ENCODE measurements at regions not wholly inside any gene's neighbourhood (a gene's known extent, or its start where the extent isn't known, plus 50 kb on each side); places are given as distances from the start of the nearest gene placed in this dataset.
"Not testable (repeated sequence)": the region's sequence is repeated elsewhere in the genome, so short reads cannot be mapped to it uniquely, and the experiment has no call there.

DNA sequence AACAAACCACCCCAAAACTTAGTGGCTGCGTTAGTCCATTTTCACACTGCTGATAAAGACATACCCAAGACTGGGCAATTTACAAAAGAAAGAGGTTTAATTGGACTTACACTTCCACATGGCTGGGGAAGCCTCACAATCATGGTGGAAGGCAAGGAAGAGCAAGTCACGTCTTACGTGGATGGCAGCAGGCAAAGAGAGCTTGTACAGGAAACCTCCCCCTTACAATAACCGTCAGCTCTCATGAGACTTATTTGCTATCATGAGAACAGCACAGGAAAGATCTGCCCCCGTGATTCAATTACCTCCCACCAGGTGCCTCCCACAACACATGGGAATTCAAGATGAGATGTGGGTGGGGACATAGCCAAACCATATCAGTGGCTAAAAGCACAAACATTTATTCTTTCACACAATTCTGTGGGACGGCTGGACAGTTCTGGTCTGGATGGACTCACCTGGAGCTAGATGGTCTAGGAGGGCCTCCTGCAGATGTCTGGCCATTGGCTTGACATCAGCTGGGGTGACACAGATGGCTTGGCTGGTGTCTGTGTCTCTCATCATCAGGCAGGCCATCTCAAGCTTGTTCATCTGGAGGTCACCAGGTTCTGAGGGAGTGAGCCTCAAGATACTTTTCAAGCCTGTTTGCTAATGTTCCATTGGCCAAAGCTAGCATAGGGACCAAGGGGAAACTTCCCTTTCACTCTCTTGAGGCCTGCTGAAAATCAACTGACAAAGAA, 104.1 kb downstream of the SMIM20 start:
- H3K56ac ChIP-seq (replicated peaks; ENCODE audit: insufficient read length, low read depth, low read length); H3K27me3 ChIP-seq (replicated peaks in 1 of 4; ENCODE audit: control insufficient read depth in 3 of 4, extremely low read depth in 1 of 4, insufficient read depth in 3 of 4, low read length in 3 of 4); H3K4me3 ChIP-seq (ENCODE audit: extremely low read depth in 1 of 4, insufficient read depth in 2 of 4, low read depth in 3 of 4, low read length in 4 of 4); H3K4me1 ChIP-seq (replicated peaks in 1 of 4; ENCODE audit: control insufficient read depth in 3 of 4, insufficient read depth in 4 of 4, low read length in 3 of 4); H4K5ac ChIP-seq (ENCODE audit: insufficient read length, low read depth, low read length); H3K9ac ChIP-seq (replicated peaks in 1 of 4; ENCODE audit: extremely low read depth in 1 of 4, low read depth in 3 of 4, low read length in 3 of 4); H2BK5ac ChIP-seq (ENCODE audit: low read depth, low read length); H3K79me2 ChIP-seq (ENCODE audit: control insufficient read depth in 1 of 2, insufficient read depth in 2 of 2, low read length in 2 of 2); H4K91ac ChIP-seq (replicated peaks; ENCODE audit: insufficient read length, low read length); H3K14ac ChIP-seq (ENCODE audit: insufficient read length); H2BK12ac ChIP-seq (ENCODE audit: low read depth, low read length); H2AK5ac ChIP-seq (ENCODE audit: low read depth, low read length); H3K23me2 ChIP-seq (ENCODE audit: low read depth, low read length); H4K8ac ChIP-seq (ENCODE audit: extremely low read depth, insufficient read depth, low read length); H3K4me2 ChIP-seq (ENCODE audit: insufficient read depth in 1 of 2, low read depth in 2 of 2, low read length in 2 of 2); FAIRE-seq; H3K4ac ChIP-seq (replicated peaks; ENCODE audit: insufficient read length, low read depth, low read length); H3K36me3 ChIP-seq (ENCODE audit: control insufficient read depth in 2 of 4, insufficient read depth in 4 of 4, low read length in 3 of 4); H2BK15ac ChIP-seq (ENCODE audit: low read length); DNase-seq (ENCODE audit: low read depth in 1 of 2, low spot score in 2 of 2); H3K18ac ChIP-seq (ENCODE audit: extremely low read depth, low read length); H2BK20ac ChIP-seq (ENCODE audit: low read length); H4K20me1 ChIP-seq (replicated peaks in 1 of 2; ENCODE audit: control insufficient read depth in 1 of 2, insufficient read depth in 2 of 2, low read length in 2 of 2); H3K9me3 ChIP-seq (ENCODE audit: insufficient read depth in 2 of 2, low read depth in 1 of 2, low read length in 1 of 2); H2BK120ac ChIP-seq (replicated peaks; ENCODE audit: low read depth, low read length); H3K23ac ChIP-seq (ENCODE audit: insufficient read length); H2AFZ ChIP-seq (ENCODE audit: low read length); H3K27ac ChIP-seq (ENCODE audit: low read depth, low read length); H3K79me1 ChIP-seq (ENCODE audit: low read depth, low read length): not testable (repeated sequence)
- ChIA-PET CTCF (ENCODE audit: partially characterized antibody) (interaction anchor here (0.8 to 1.7 kb wide), 2 partner anchors 24 to 84 kb away, joined by 3 read pairs; no protein-coding TSS in a partner anchor), POLR2A (ENCODE audit: partially characterized antibody) (interaction anchor here (3.3 kb wide), 1 partner anchor 12 kb away, joined by 10 read pairs; no protein-coding TSS in a partner anchor)
- WGBS, 2 experiments (ENCODE audit: extremely low coverage in 1 of 2, insufficient coverage in 1 of 2, insufficient read length in 1 of 2, insufficient replicate concordance in 2 of 2, low coverage in 1 of 2, low lambda C conversion rate in 2 of 2, missing lambda C conversion rate in 1 of 2): 76% methylated on average over 6 of the region's 6 CpGs; no CpG with 5 or more reads in 1 of the 2 experiments

Data from H1 (cell line).